Liver (tissue), 8 donors: ENCODE measurements at regions not wholly inside any gene's neighbourhood (a gene's known extent, or its start where the extent isn't known, plus 50 kb on each side); places are given as distances from the start of the nearest gene placed in this dataset.

Experiments used
- DNase-seq: peaks from one replicate; pipeline ENCODE4 v3.0.0-alpha.2; 2017; ENCODE audit warnings: low spot score
- H3K27ac ChIP-seq, 2 donors: one replicate each; pipeline ENCODE4 v1.7.0; 2013; ENCODE audit warnings: inconsistent platforms in 2 of 2, low read length in 2 of 2, control low read depth in 1 of 2, low read depth in 1 of 2, mild to moderate bottlenecking in 1 of 2
- H3K27me3 ChIP-seq, 4 donors: one replicate each; pipeline versions ENCODE4 v1.6.1 to v1.7.0; 2013; ENCODE audit warnings: low read length in 3 of 4, inconsistent platforms in 1 of 4, mild to moderate bottlenecking in 1 of 4, moderate library complexity in 1 of 4; ENCODE audit not compliant: control insufficient read depth in 4 of 4, insufficient read depth in 4 of 4
- H3K36me3 ChIP-seq, 4 donors: one replicate each; pipeline versions ENCODE4 v1.6.1 to v1.7.0; 2013; ENCODE audit warnings: low read length in 3 of 4, mild to moderate bottlenecking in 3 of 4, low read depth in 1 of 4, moderate library complexity in 1 of 4; ENCODE audit not compliant: control insufficient read depth in 4 of 4, insufficient read depth in 3 of 4
- H3K4me1 ChIP-seq, 4 donors: one replicate each; pipeline versions ENCODE4 v1.6.1 to v1.7.0; 2013; ENCODE audit warnings: low read length in 3 of 4, mild to moderate bottlenecking in 3 of 4, moderate library complexity in 1 of 4; ENCODE audit not compliant: control insufficient read depth in 4 of 4, insufficient read depth in 4 of 4
- H3K4me3 ChIP-seq, 3 donors: one replicate each; pipeline versions ENCODE4 v1.6.1 to v1.7.0; 2013; ENCODE audit warnings: low read length in 3 of 3, control low read depth in 1 of 3, low read depth in 1 of 3, mild to moderate bottlenecking in 1 of 3
- H3K9ac ChIP-seq, 2 donors: one replicate each; pipeline ENCODE4 v1.7.0; 2013; ENCODE audit warnings: low read length in 2 of 2, mild to moderate bottlenecking in 2 of 2, moderate library complexity in 2 of 2, control low read depth in 1 of 2, low read depth in 1 of 2
- H3K9me3 ChIP-seq, 4 donors: one replicate each; pipeline versions ENCODE4 v1.6.1 to v1.7.0; 2013; ENCODE audit warnings: low read length in 3 of 4; ENCODE audit not compliant: control insufficient read depth in 4 of 4
- ATF3 ChIP-seq: IDR thresholded peaks from 2 replicates; pipeline ENCODE4 v1.6.1; 2016; ENCODE audit warnings: antibody characterized with exemption
- EGR1 ChIP-seq, 2 donors: IDR thresholded peaks; 2 replicates each; pipeline ENCODE4 v1.6.1; 2016 to 2018; ENCODE audit warnings: antibody characterized with exemption in 2 of 2, low read depth in 2 of 2
- FOXA1 ChIP-seq: IDR thresholded peaks from 2 replicates; pipeline ENCODE4 v1.6.1; 2016; ENCODE audit warnings: antibody characterized with exemption
- FOXA2 ChIP-seq: IDR thresholded peaks from 2 replicates; pipeline ENCODE4 v1.6.1; 2016; ENCODE audit warnings: antibody characterized with exemption
- HNF4G ChIP-seq: IDR thresholded peaks from 2 replicates; pipeline ENCODE4 v1.6.1; 2016; ENCODE audit warnings: antibody characterized with exemption
- JUND ChIP-seq, 2 donors: IDR thresholded peaks; 2 replicates each; pipeline ENCODE4 v1.6.1; 2016; ENCODE audit warnings: antibody characterized with exemption in 2 of 2
- NR2F2 ChIP-seq: IDR thresholded peaks from 2 replicates; pipeline ENCODE4 v1.6.1; 2016; ENCODE audit warnings: antibody characterized with exemption
- RAD21 ChIP-seq, 2 donors: IDR thresholded peaks; 2 replicates each; pipeline ENCODE4 v1.6.1; 2016; ENCODE audit warnings: antibody characterized with exemption in 2 of 2, mild to moderate bottlenecking in 2 of 2
- RXRA ChIP-seq, 2 donors: IDR thresholded peaks; 2 replicates each; pipeline ENCODE4 v1.6.1; 2017 to 2018; ENCODE audit warnings: antibody characterized with exemption in 2 of 2, mild to moderate bottlenecking in 1 of 2
- SP1 ChIP-seq: IDR thresholded peaks from 2 replicates; pipeline ENCODE4 v1.6.1; 2018; ENCODE audit warnings: antibody characterized with exemption, mild to moderate bottlenecking
- TAF1 ChIP-seq: conservative IDR thresholded peaks from 2 replicates; pipeline ENCODE4 v1.6.1; 2016; ENCODE audit warnings: antibody characterized with exemption, mild to moderate bottlenecking
- WGBS: extraction: QIAGEN DNeasy Blood & Tissue Kit; methylation state at CpG from one replicate; pipeline ENCODE4 v1.1.7; 2013; 5-methylcytosine and 5-hydroxymethylcytosine counted together
- TF ChIP-seq, protein P1 (sequence below): fragments of 150-350 bp; IDR thresholded peaks from 2 replicates; pipeline ENCODE4 v1.5.1; 2017; ENCODE audit warnings: improper control_type of control experiment, low read depth, low read length; ENCODE audit not compliant: missing input control
- TF ChIP-seq, protein P2 (sequence below): IDR thresholded peaks from 2 replicates; pipeline ENCODE4 v1.6.1; 2016; ENCODE audit warnings: antibody characterized with exemption
- TF ChIP-seq, protein P3 (sequence below): IDR thresholded peaks from 2 replicates; pipeline ENCODE4 v1.6.1; 2016; ENCODE audit warnings: antibody characterized with exemption, mild to moderate bottlenecking
- TF ChIP-seq, protein P4 (sequence below): IDR thresholded peaks from 2 replicates; pipeline ENCODE4 v1.6.1; 2016; ENCODE audit warnings: antibody characterized with exemption
- donor health status: healthy.
- donor health status: healthy.
- donor health status: healthy.
- donor health status: healthy.
- donor health status: healthy.

- TF ChIP-seq, protein P1, sequence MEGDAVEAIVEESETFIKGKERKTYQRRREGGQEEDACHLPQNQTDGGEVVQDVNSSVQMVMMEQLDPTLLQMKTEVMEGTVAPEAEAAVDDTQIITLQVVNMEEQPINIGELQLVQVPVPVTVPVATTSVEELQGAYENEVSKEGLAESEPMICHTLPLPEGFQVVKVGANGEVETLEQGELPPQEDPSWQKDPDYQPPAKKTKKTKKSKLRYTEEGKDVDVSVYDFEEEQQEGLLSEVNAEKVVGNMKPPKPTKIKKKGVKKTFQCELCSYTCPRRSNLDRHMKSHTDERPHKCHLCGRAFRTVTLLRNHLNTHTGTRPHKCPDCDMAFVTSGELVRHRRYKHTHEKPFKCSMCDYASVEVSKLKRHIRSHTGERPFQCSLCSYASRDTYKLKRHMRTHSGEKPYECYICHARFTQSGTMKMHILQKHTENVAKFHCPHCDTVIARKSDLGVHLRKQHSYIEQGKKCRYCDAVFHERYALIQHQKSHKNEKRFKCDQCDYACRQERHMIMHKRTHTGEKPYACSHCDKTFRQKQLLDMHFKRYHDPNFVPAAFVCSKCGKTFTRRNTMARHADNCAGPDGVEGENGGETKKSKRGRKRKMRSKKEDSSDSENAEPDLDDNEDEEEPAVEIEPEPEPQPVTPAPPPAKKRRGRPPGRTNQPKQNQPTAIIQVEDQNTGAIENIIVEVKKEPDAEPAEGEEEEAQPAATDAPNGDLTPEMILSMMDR, result no peak
- TF ChIP-seq EGR1 (IDR thresholded peaks at IDR 0.05; ENCODE audit: low read depth in 2 of 2) (no peak), RAD21 (IDR thresholded peaks at IDR 0.05) (peak in 1 of 2 donors; percentile 55), FOXA2 (peak; percentile 40)
Measured at GRCh38 chr4:145420595-145421214, 60.9 kb upstream of the SMAD1 start (continued).

DNA sequence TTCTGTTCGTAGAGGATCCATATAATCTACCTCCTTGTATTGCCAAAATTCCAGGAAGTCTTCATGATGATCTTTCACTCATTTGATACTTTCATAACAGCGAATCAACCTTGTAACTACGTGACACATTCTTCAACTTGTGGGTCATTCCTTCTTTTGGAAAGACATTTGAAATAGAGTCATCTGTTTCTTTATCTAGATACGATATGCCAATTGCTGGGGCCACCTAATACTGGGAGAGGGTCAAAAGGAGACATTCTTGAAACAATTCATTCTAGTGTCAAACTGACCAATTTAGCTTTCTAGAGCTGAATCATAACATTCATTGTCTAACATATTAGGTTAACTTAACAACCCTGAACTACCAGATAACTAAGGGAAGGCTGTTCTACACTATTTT is 62.9 kb upstream of the SMAD1 start:
- 87% methylated on average over 4 of the region's 4 CpGs for WGBS
- H3K27me3 ChIP-seq, result no peaks in the 10 kb centered on the region
- TF ChIP-seq NR2F2, result no peak
- no peak for TF ChIP-seq JUND (IDR thresholded peaks at IDR 0.05)
- TF ChIP-seq FOXA2, result no peak
- no peak for TF ChIP-seq TAF1
- TF ChIP-seq RXRA (IDR thresholded peaks at IDR 0.05), result no peak
- TF ChIP-seq, protein P2, sequence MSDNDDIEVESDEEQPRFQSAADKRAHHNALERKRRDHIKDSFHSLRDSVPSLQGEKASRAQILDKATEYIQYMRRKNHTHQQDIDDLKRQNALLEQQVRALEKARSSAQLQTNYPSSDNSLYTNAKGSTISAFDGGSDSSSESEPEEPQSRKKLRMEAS, result no peak
- no peak for TF ChIP-seq ATF3
- TF ChIP-seq RAD21 (IDR thresholded peaks at IDR 0.05), result no peak
- TF ChIP-seq, protein P1, result no peak
- no peak for TF ChIP-seq FOXA1
- TF ChIP-seq SP1, result no peak
- TF ChIP-seq, protein P3, sequence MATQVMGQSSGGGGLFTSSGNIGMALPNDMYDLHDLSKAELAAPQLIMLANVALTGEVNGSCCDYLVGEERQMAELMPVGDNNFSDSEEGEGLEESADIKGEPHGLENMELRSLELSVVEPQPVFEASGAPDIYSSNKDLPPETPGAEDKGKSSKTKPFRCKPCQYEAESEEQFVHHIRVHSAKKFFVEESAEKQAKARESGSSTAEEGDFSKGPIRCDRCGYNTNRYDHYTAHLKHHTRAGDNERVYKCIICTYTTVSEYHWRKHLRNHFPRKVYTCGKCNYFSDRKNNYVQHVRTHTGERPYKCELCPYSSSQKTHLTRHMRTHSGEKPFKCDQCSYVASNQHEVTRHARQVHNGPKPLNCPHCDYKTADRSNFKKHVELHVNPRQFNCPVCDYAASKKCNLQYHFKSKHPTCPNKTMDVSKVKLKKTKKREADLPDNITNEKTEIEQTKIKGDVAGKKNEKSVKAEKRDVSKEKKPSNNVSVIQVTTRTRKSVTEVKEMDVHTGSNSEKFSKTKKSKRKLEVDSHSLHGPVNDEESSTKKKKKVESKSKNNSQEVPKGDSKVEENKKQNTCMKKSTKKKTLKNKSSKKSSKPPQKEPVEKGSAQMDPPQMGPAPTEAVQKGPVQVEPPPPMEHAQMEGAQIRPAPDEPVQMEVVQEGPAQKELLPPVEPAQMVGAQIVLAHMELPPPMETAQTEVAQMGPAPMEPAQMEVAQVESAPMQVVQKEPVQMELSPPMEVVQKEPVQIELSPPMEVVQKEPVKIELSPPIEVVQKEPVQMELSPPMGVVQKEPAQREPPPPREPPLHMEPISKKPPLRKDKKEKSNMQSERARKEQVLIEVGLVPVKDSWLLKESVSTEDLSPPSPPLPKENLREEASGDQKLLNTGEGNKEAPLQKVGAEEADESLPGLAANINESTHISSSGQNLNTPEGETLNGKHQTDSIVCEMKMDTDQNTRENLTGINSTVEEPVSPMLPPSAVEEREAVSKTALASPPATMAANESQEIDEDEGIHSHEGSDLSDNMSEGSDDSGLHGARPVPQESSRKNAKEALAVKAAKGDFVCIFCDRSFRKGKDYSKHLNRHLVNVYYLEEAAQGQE, result no peak
- no peak for TF ChIP-seq HNF4G
- TF ChIP-seq, protein P4, sequence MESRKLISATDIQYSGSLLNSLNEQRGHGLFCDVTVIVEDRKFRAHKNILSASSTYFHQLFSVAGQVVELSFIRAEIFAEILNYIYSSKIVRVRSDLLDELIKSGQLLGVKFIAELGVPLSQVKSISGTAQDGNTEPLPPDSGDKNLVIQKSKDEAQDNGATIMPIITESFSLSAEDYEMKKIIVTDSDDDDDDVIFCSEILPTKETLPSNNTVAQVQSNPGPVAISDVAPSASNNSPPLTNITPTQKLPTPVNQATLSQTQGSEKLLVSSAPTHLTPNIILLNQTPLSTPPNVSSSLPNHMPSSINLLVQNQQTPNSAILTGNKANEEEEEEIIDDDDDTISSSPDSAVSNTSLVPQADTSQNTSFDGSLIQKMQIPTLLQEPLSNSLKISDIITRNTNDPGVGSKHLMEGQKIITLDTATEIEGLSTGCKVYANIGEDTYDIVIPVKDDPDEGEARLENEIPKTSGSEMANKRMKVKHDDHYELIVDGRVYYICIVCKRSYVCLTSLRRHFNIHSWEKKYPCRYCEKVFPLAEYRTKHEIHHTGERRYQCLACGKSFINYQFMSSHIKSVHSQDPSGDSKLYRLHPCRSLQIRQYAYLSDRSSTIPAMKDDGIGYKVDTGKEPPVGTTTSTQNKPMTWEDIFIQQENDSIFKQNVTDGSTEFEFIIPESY, result no peak
- no peak overlapping the region for H3K4me3 ChIP-seq
- H3K27ac ChIP-seq, result no peak overlapping the region
- peaks cover 12 to 26% (median 19%) of the 10 kb centered on the region in 4 donors for H3K4me1 ChIP-seq
- no peaks in the 10 kb centered on the region for H3K36me3 ChIP-seq
- H3K9me3 ChIP-seq, result no peaks in the 10 kb centered on the region
- no peak overlapping the region for H3K9ac ChIP-seq
- DNase-seq, result no peak
